ENCODE measurements at regions not wholly inside any gene's neighbourhood (a gene's known extent, or its start where the extent isn't known, plus 50 kb on each side); places are given as distances from the start of the nearest gene placed in this dataset.

DNA sequence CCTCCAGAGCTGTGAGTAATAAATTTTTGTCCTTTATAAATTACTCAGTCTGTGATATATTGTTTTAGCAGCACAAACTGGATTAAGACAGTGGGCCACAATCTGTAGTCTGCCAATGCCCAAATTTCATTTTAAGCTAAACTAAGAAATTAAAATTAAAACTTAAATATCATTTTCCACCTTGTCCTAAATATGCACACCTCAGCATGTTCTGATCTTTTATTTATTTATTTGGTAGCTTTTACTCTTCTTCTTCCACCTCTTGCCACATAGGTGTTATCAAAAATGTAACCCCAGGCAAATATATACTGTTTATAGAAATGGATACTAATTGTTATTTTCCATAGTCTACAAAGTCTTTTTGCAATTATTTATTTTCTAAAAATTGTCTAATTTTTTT, 1102.2 kb upstream of the COX7C start:
- no peaks in the 10 kb centered on the region for H3K27me3 ChIP-seq
- intact Hi-C loops (cut with DNase I), result no loop called here
- TF ChIP-seq, protein P1, sequence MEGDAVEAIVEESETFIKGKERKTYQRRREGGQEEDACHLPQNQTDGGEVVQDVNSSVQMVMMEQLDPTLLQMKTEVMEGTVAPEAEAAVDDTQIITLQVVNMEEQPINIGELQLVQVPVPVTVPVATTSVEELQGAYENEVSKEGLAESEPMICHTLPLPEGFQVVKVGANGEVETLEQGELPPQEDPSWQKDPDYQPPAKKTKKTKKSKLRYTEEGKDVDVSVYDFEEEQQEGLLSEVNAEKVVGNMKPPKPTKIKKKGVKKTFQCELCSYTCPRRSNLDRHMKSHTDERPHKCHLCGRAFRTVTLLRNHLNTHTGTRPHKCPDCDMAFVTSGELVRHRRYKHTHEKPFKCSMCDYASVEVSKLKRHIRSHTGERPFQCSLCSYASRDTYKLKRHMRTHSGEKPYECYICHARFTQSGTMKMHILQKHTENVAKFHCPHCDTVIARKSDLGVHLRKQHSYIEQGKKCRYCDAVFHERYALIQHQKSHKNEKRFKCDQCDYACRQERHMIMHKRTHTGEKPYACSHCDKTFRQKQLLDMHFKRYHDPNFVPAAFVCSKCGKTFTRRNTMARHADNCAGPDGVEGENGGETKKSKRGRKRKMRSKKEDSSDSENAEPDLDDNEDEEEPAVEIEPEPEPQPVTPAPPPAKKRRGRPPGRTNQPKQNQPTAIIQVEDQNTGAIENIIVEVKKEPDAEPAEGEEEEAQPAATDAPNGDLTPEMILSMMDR (IDR thresholded peaks at IDR 0.05), result no peak
- no peak for DNase-seq (ENCODE audit: low spot score in 2 of 2)
- H3K4me3 ChIP-seq, result no peak overlapping the region
- no peak overlapping the region for H3K27ac ChIP-seq
- H3K36me3 ChIP-seq, result no peaks in the 10 kb centered on the region
- no peaks in the 10 kb centered on the region for H3K4me1 ChIP-seq
- no peaks in the 10 kb centered on the region for H3K9me3 ChIP-seq

DNA sequence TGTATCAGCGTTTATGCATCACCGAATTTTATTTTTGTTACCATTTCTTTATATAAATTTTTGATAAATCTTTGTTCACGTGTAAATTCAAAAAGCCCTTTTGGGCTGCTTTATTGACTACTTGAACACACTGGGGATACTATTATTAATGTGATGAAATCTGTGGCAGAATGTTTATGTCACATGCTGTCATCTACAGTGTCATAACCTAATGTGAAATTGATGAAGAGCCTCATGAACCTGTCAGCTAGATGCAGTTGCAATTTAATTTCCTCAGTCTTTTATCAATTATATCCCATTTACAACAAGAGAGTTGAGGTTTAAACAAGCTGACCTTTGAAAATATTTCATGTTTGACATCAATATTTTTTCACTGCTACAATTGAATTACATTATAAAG, 1100.4 kb upstream of the COX7C start:
- no peaks in the 10 kb centered on the region for H3K9me3 ChIP-seq
- no peaks in the 10 kb centered on the region for H3K36me3 ChIP-seq
- H3K4me1 ChIP-seq, result no peaks in the 10 kb centered on the region
- H3K4me3 ChIP-seq, result no peak overlapping the region
- TF ChIP-seq, protein P1 (IDR thresholded peaks at IDR 0.05), result no peak
- H3K27me3 ChIP-seq, result no peaks in the 10 kb centered on the region
- H3K27ac ChIP-seq, result no peak overlapping the region
- intact Hi-C loops (cut with DNase I), result no loop called here
- DNase-seq (ENCODE audit: low spot score in 2 of 2), result no peak

GRCh38 chr5:85533341-85534047, 1084.2 kb upstream of the COX7C start:
- no peaks in the 10 kb centered on the region for H3K27me3 ChIP-seq
- H3K9me3 ChIP-seq, result no peaks in the 10 kb centered on the region
- TF ChIP-seq, protein P1 (IDR thresholded peaks at IDR 0.05), result no peak
- no peak overlapping the region for H3K27ac ChIP-seq
- H3K4me3 ChIP-seq, result no peak overlapping the region
- H3K4me1 ChIP-seq, result no peaks in the 10 kb centered on the region
- intact Hi-C loops (cut with DNase I), result no loop called here
- H3K36me3 ChIP-seq, result no peaks in the 10 kb centered on the region
- DNase-seq (ENCODE audit: low spot score in 2 of 2), result no peak

- H3K9me3 ChIP-seq, result no peaks in the 10 kb centered on the region
- H3K27ac ChIP-seq, result no peak overlapping the region
- H3K36me3 ChIP-seq, result no peaks in the 10 kb centered on the region
- intact Hi-C loops (cut with DNase I), result no loop called here
- no peaks in the 10 kb centered on the region for H3K4me1 ChIP-seq
- no peaks in the 10 kb centered on the region for H3K27me3 ChIP-seq
- no peak for DNase-seq (ENCODE audit: low spot score in 2 of 2)
- TF ChIP-seq, protein P1 (IDR thresholded peaks at IDR 0.05), result no peak
- no peak overlapping the region for H3K4me3 ChIP-seq
Measured at GRCh38 chr5:85538362-85538761, 1079.4 kb upstream of the COX7C start.

- no peak for DNase-seq (ENCODE audit: low spot score in 2 of 2)
- intact Hi-C loops (cut with DNase I), result no loop called here
- H3K27me3 ChIP-seq, result no peaks in the 10 kb centered on the region
Measured at GRCh38 chr5:85545129-85545528, 1072.6 kb upstream of the COX7C start.

More at GRCh38 chr5:85545129-85545528, 1072.6 kb upstream of the COX7C start:
- TF ChIP-seq, protein P1 (IDR thresholded peaks at IDR 0.05), result no peak
- H3K27ac ChIP-seq, result no peak overlapping the region
- H3K9me3 ChIP-seq, result no peaks in the 10 kb centered on the region
- H3K4me1 ChIP-seq, result no peaks in the 10 kb centered on the region
- no peaks in the 10 kb centered on the region for H3K36me3 ChIP-seq
- H3K4me3 ChIP-seq, result no peak overlapping the region

Data from ascending aorta (tissue), 2 donors.